KMS-11 (cell line): ENCODE measurements at regions not wholly inside any gene's neighbourhood (a gene's known extent, or its start where the extent isn't known, plus 50 kb on each side); places are given as distances from the start of the nearest gene placed in this dataset.

Source experiments
- H2AFZ ChIP-seq: fragments of 200-600 bp; sonication (generic); 2 replicates; pipeline ENCODE4 v1.6.1; 2016; ENCODE audit warnings: antibody characterized with exemption, mixed run types, low read depth
- H3K27ac ChIP-seq: fragments of 200-600 bp; sonication (generic); 2 replicates; pipeline ENCODE4 v1.6.1; 2016; ENCODE audit warnings: mild to moderate bottlenecking, mixed run types
- H3K27me3 ChIP-seq: fragments of 200-600 bp; sonication (generic); 2 replicates; pipeline ENCODE4 v1.6.1; 2017; ENCODE audit warnings: mild to moderate bottlenecking, low read depth, mixed run types, moderate library complexity; ENCODE audit not compliant: insufficient read depth
- H3K36me3 ChIP-seq: fragments of 200-600 bp; sonication (generic); 2 replicates; pipeline ENCODE4 v1.6.1; 2017; ENCODE audit warnings: mild to moderate bottlenecking, mixed run types; ENCODE audit not compliant: insufficient read depth
- H3K4me1 ChIP-seq: fragments of 200-600 bp; sonication (generic); 2 replicates; pipeline ENCODE4 v1.6.1; 2016; ENCODE audit warnings: mild to moderate bottlenecking, low read depth, mixed run types; ENCODE audit not compliant: poor library complexity, severe bottlenecking
- H3K4me2 ChIP-seq: fragments of 200-600 bp; sonication (generic); 2 replicates; pipeline ENCODE4 v1.7.0; 2016; ENCODE audit warnings: mild to moderate bottlenecking, mixed run types
- H3K4me3 ChIP-seq: fragments of 200-600 bp; sonication (generic); IDR thresholded peaks from 2 replicates; pipeline ENCODE4 v1.6.1; 2017; ENCODE audit warnings: low read depth, low read length, mixed read lengths; ENCODE audit not compliant: insufficient read depth
- H3K79me2 ChIP-seq: fragments of 200-600 bp; sonication (generic); 2 replicates; pipeline ENCODE4 v1.6.1; 2016; ENCODE audit warnings: low read depth, mixed run types; ENCODE audit not compliant: insufficient read depth
- H3K9ac ChIP-seq: fragments of 200-600 bp; sonication (generic); 2 replicates; pipeline ENCODE4 v1.6.1; 2016; ENCODE audit warnings: mild to moderate bottlenecking, mixed run types
- H4K20me1 ChIP-seq: fragments of 200-600 bp; sonication (generic); 2 replicates; pipeline ENCODE4 v1.6.1; 2016; ENCODE audit warnings: mild to moderate bottlenecking, mixed run types; ENCODE audit not compliant: insufficient read depth
- CTCF ChIP-seq: fragments of 200-600 bp; sonication (generic); conservative IDR thresholded peaks from 2 replicates; pipeline ENCODE4 v1.6.1; 2017; ENCODE audit warnings: low read depth, mild to moderate bottlenecking, antibody characterized with exemption, low read length, moderate library complexity, mixed read lengths

GRCh38 chr11:105296386-105296785 lies 156.8 kb upstream of the CARD18 start:
- Histone ChIP-seq H3K4me1 (no peaks in the 10 kb centered on the region), H3K27me3 (no peaks in the 10 kb centered on the region), H3K36me3 (no peaks in the 10 kb centered on the region), H3K27ac (no peak overlapping the region), H2AFZ (no peak overlapping the region), H3K4me2 (no peak overlapping the region), H3K9ac (no peak overlapping the region), H4K20me1 (no peaks in the 10 kb centered on the region), H3K4me3 (no peak overlapping the region), H3K79me2 (no peaks in the 10 kb centered on the region)
- no peak for TF ChIP-seq CTCF

- H3K9ac ChIP-seq, result no peak overlapping the region
- H3K4me3 ChIP-seq, result no peak overlapping the region
- no peaks in the 10 kb centered on the region for H4K20me1 ChIP-seq
- no peak for TF ChIP-seq CTCF
- no peak overlapping the region for H3K27ac ChIP-seq
- H3K79me2 ChIP-seq, result no peaks in the 10 kb centered on the region
- H3K27me3 ChIP-seq, result no peaks in the 10 kb centered on the region
- no peaks in the 10 kb centered on the region for H3K4me1 ChIP-seq
- H3K36me3 ChIP-seq, result no peaks in the 10 kb centered on the region
- H2AFZ ChIP-seq, result no peak overlapping the region
- H3K4me2 ChIP-seq, result no peak overlapping the region
Observed at GRCh38 chr11:105282658-105283057, 143.1 kb upstream of the CARD18 start.

- no peaks in the 10 kb centered on the region for H3K27me3 ChIP-seq
- H2AFZ ChIP-seq, result no peak overlapping the region
- no peak for TF ChIP-seq CTCF
- no peak overlapping the region for H3K27ac ChIP-seq
- H3K79me2 ChIP-seq, result no peaks in the 10 kb centered on the region
- no peak overlapping the region for H3K4me2 ChIP-seq
- H3K9ac ChIP-seq, result no peak overlapping the region
- H4K20me1 ChIP-seq, result no peaks in the 10 kb centered on the region
- no peaks in the 10 kb centered on the region for H3K36me3 ChIP-seq
- H3K4me3 ChIP-seq, result no peak overlapping the region
- no peaks in the 10 kb centered on the region for H3K4me1 ChIP-seq
Observed at GRCh38 chr11:105274631-105275030, 135.1 kb upstream of the CARD18 start.

GRCh38 chr11:105273660-105274280 lies 134.2 kb upstream of the CARD18 start:
- no peaks in the 10 kb centered on the region for H3K36me3 ChIP-seq
- H2AFZ ChIP-seq, result no peak overlapping the region
- H3K4me2 ChIP-seq, result no peak overlapping the region
- no peak overlapping the region for H3K4me3 ChIP-seq
- no peaks in the 10 kb centered on the region for H3K4me1 ChIP-seq
- no peak overlapping the region for H3K27ac ChIP-seq
- H3K27me3 ChIP-seq, result no peaks in the 10 kb centered on the region
- H3K79me2 ChIP-seq, result no peaks in the 10 kb centered on the region
- no peaks in the 10 kb centered on the region for H4K20me1 ChIP-seq
- no peak overlapping the region for H3K9ac ChIP-seq
- TF ChIP-seq CTCF, result no peak
